ENCODE measurements at regions not wholly inside any gene's neighbourhood (a gene's known extent, or its start where the extent isn't known, plus 50 kb on each side); places are given as distances from the start of the nearest gene placed in this dataset.
"Not testable (repeated sequence)": the region's sequence is repeated elsewhere in the genome, so short reads cannot be mapped to it uniquely, and the experiment has no call there.

- DNase-seq, result no peak
Observed at GRCh38 chr9:107852891-107853290, 363.3 kb upstream of the KLF4 start.

DNA sequence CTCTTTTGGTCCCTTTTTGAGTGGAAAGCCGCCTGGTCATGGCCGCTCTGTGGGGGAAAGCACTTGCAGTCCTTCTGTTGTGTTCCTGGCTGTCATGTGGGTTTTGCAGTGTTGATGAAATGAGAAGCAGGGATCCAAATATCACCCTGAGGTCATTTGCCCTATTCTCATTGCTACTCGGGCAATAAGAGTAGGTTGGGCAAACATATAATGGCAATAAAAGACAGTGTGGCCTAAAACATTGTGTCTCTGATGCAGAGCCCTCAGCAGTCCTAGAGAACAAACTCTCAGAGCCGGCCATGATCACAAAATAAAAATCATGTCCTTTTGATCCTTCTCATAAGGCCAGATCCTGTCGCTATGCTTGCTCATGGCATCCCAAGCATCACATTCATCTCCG, 361.1 kb upstream of the KLF4 start:
- DNase-seq, result no peak

DNA sequence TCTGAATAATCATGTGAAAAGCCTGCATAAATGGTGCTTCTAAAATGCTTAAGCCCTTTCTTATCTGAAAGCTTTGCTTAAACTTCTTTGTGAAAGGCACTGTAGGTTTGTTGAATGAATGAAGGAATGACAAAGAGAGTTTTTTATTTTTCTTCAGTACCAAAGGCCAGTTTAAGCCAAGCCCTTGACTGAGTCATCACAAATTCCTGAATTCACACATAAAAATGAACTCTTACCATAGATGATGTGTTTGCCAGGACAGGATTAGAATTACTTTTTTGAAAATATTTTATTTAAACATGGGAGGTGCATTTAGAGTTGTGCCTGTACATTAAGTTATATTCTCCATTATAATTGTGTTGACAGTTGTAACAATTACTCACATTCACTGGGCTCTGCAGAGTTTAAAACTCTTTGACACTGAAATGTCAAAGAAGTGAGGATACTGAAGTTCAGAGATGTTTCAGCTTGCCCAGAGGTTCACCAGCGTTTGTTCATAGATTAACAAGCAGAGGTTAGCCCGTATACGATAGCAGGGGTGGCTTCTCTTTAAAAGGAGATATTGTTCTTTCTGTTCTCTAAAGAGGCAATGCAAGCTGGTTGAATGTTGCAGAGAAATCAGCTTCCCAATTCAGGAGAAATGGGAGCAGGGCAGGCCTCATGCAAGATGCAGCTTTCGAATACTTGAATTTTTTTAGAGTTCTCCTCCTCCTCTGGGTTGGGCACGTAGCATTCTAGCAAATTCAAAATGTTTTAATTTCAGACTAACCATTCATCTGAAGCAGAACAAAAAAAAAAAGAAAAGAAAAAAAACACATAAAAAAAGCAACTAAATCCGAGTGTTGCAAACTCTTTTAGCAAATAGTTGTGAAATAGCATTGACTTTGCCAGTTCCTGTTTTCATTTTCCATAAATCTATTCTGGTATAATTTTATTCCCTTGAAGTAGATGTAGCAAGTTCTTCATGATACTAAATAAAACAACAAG, 358.7 kb upstream of the KLF4 start:
- no peak for DNase-seq

GRCh38 chr9:107842530-107842929, 353.0 kb upstream of the KLF4 start:
- no peak for DNase-seq

- DNase-seq, result no peak
Observed at GRCh38 chr9:107841076-107841475, 351.5 kb upstream of the KLF4 start.

GRCh38 chr9:107839371-107839770, 349.8 kb upstream of the KLF4 start:
- no peak for DNase-seq

- no peak for DNase-seq
Observed at GRCh38 chr9:107838766-107839165, 349.2 kb upstream of the KLF4 start.

- no peak for DNase-seq
Observed at GRCh38 chr9:107836300-107836699, 346.7 kb upstream of the KLF4 start.

DNA sequence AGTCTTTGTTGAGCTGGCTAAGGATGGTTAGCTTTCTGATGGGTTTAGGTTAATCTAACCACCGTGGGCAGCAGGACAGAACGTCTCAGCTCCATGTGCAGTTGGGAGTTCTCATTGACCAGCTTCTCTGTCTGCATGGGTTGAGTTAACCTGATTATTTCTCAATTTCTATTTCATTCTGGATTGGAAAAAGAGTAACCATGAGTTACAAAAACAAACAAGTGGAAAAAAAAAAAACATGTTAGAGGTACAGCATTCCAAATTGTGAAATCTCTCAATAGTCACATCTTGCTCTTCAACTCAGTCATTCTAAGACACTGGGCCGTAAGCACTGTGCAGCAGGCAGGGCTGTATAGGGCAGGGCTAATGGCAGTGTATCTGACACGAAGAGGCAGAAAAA, 343.7 kb upstream of the KLF4 start:
- DNase-seq, result no peak

DNA sequence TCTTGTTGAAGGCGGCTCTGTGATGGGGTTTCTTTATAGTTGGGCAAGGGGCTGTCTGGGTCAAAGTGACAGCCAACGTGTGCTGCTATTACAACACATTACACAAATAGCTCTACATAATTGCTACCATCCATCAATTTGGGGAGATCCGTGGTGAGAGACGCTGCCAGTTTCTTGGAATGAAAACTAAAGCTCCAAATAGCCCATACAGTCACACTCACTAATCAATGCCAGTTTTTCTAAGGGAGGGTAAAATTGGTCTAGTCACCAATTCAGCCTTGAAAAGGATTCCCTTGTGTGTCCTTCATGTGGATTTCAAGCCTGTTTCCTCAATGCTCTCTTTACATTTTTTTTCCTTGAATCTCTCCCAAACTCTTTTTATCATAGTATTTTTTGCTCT, 343.3 kb upstream of the KLF4 start:
- no peak for DNase-seq

- DNase-seq, result no peak
Observed at GRCh38 chr9:107830479-107830878, 340.9 kb upstream of the KLF4 start.

- DNase-seq, result no peak
Observed at GRCh38 chr9:107827884-107828283, 338.3 kb upstream of the KLF4 start.

DNA sequence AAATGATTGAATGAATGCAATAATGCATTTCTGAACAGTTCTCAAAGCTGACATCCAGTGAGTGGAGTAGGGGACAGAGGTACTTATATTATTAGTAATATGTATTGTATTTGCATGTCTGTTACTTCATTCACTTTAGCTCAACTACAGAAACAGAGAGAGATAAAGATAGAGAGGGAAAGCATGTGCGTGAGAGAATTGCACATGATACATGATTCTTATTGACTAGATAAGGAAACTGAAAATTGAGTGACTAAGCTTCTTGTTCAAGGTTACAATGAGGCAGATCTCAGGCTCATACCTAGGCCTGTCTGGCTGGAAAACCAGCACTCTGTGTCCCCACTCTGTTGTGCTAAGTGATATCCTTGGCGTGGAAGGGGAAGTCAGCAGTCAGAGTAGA, 337.7 kb upstream of the KLF4 start:
- DNase-seq, result no peak

DNA sequence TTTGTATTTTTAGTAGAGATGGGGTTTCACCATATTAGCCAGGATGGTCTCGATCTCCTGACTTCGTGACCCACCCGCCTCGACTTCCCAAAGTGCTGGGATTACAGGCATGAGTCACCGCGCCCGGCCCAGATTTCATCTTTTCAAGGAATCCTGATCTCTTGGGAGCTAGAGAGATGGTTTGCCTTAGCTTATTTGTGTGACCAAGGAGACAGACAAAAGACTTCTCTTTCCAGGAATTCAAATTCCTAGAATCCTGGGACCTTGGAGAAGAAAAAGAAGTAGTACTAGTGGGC, 337.1 kb upstream of the KLF4 start:
- not testable (repeated sequence) for DNase-seq

DNA sequence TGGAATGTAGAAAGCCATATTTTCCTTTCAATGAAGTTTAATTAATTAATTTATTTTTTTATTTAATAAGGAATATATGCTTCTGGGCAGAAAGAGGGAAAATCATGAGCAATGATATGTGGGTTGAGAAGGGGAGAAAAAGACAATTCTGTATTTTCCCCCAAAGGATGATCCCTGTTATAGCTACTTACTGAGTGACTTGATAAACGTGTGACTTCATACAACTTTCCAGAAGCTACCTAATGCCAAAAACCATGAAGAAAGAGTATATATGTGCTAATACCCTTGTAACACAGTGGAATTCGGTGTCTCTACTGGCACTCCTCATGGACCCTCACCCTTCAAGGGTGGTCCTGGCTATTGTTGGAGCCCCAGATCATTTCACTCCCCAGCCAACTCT, 335.0 kb upstream of the KLF4 start:
- no peak for DNase-seq

- DNase-seq, result peak; percentile 76
Observed at GRCh38 chr9:107819772-107820565, 330.4 kb upstream of the KLF4 start.

GRCh38 chr9:107818503-107818829, 328.9 kb upstream of the KLF4 start:
- DNase-seq, result not testable (repeated sequence)

DNA sequence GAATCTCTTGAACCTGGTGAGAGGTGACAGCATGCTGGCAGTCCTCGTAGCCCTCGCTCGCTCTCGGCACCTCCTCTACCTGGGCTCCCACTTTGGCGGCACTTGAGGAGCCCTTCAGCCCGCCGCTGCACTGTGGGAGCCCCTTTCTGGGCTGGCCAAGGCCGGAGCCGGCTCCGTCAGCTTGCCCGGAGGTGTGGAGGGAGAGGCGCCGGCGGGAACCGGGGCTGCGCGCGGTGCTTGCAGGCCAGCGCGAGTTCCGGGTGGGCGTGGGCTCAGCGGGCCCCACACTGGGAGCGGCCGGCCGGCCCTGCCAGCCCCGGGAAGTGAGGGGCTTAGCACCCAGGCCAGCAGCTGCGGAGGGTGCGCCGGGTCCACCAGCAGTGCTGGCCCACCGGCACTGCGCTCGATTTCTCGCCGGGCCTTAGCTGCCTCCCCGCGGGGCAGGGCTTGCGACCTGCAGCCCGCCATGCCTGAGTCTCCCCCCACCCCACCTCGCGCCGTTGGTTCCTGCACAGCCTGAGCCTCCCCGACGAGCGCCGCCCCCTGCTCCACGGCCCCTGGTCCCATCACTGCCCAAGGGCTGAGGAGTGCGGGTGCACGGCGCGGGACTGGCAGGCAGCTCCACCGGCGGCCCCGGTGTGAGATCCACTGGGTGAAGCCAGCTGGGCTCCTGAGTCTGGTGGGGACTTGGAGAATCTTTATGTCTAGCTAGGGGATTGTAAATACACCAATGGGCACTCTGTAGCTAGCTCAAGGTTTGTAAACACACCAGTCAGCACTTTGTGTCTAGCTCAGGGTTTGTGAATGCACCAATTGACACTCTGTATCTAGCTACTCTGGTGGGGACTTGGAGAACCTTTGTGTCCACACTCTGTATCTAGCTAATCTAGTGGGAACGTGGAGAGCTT, 328.3 kb upstream of the KLF4 start:
- not testable (repeated sequence) for DNase-seq

- DNase-seq, result no peak
Observed at GRCh38 chr9:107816561-107817021, 327.0 kb upstream of the KLF4 start.

- DNase-seq, result no peak
Observed at GRCh38 chr9:107815782-107816560, 326.4 kb upstream of the KLF4 start.

DNA sequence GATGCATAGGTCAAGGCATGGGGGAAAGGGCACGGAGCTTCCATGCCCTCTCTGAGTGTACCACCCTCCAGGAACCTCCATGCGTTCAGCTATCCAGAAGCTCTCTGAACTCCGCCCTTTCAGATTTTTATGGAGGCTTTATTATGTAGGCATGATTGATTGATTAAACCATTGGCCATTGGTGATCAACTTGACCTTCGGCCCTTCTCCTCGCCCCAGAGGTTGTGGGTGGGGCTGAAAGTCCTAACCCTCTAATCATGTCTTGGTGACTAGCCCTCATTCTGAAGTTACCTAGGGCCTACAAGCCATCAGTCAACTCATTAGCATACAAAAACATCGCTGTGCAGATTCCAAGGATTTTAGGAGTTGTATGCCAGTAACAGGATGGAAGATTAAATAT, 323.7 kb upstream of the KLF4 start:
- DNase-seq, result no peak

DNA sequence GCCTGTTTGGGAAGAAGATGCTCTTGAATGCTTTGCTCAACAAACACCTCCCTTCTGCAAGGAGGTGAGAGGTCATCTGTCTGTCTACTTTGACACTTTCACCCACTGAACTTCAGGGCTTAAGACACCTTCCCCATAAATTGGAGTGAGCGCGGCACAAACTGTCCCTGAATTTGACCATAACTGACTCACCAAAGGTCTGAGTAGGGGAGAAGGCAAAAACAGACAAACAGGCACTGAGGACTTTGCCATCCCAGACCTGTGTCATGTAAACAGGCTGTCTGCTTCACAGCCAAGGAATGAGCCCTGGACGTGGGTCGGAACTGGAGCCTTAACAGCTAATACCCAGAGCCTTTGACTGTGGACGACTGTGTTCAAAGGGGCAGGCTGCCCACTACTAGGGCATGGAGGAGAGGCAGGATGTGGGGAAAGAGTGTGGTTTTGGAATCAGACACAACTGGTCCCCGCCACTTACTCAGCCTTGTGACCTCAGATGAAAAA, 320.9 kb upstream of the KLF4 start:
- no peak for DNase-seq

All from NCI-H1092 (cell line).